Heart left ventricle (tissue), 16 donors: ENCODE measurements at regions not wholly inside any gene's neighbourhood (a gene's known extent, or its start where the extent isn't known, plus 50 kb on each side); places are given as distances from the start of the nearest gene placed in this dataset.
"Not testable (repeated sequence)": the region's sequence is repeated elsewhere in the genome, so short reads cannot be mapped to it uniquely, and the experiment has no call there.

Experiments used
- ATAC-seq, 4 donors: fragments of 200-7000 bp; cut with Tn5 transposase; one replicate each; pipeline ENCODE4 v1.9.1; 2020 to 2022; ENCODE audit warnings: moderate library complexity in 4 of 4, mild to moderate bottlenecking in 3 of 4, moderate number of reproducible peaks in 1 of 4
- DNase-seq, 5 donors: peaks; one replicate each; pipeline ENCODE4 v3.0.0-alpha.2; 2020
- H3K27ac ChIP-seq, 12 donors: fragments of 200-600 bp; sonication (generic) in 4 of 12; one replicate each; pipeline versions ENCODE4 v1.5.0 to v1.8.0; 2016 to 2022; ENCODE audit warnings: mild to moderate bottlenecking in 2 of 12
- H3K27me3 ChIP-seq, 9 donors: fragments of 200-600 bp; sonication (generic) in 2 of 9; one replicate each; pipeline versions ENCODE4 v1.5.1 to v1.8.0; 2016 to 2022; ENCODE audit warnings: mild to moderate bottlenecking in 3 of 9
- H3K36me3 ChIP-seq, 9 donors: fragments of 200-600 bp; sonication (generic) in 2 of 9; one replicate each; pipeline versions ENCODE4 v1.5.0 to v1.8.0; 2018 to 2022; ENCODE audit warnings: mild to moderate bottlenecking in 2 of 9
- H3K4me1 ChIP-seq, 12 donors: fragments of 200-600 bp; sonication (generic) in 4 of 12; one replicate each; pipeline versions ENCODE4 v1.5.0 to v1.8.0; 2016 to 2022; ENCODE audit warnings: mild to moderate bottlenecking in 3 of 12
- H3K4me3 ChIP-seq, 12 donors: fragments of 200-600 bp; sonication (generic) in 4 of 12; one replicate each; pipeline versions ENCODE4 v1.5.0 to v1.8.0; 2017 to 2022; ENCODE audit warnings: mild to moderate bottlenecking in 9 of 12, moderate library complexity in 4 of 12
- H3K9me3 ChIP-seq, 12 donors: fragments of 200-600 bp; sonication (generic) in 4 of 12; one replicate each; pipeline versions ENCODE4 v1.5.0 to v1.8.0; 2016 to 2022; ENCODE audit warnings: mild to moderate bottlenecking in 1 of 12
- POLR2A ChIP-seq, 2 donors: fragments of 450-650 bp; IDR thresholded peaks; one replicate each; pipeline ENCODE4 v1.6.1; 2017; ENCODE audit warnings: antibody characterized with exemption in 2 of 2, mild to moderate bottlenecking in 2 of 2, moderate library complexity in 2 of 2
- WGBS, 4 donors: extraction: QIAGEN DNeasy Blood & Tissue Kit in 2 of 4; methylation state at CpG; one replicate each; pipeline versions ENCODE4 v1.1.5 to v1.1.7; 2013 to 2018; 5-methylcytosine and 5-hydroxymethylcytosine counted together
- intact Hi-C, 10 donors: fragments of 100-400 bp; cut with DNase I; formaldehyde crosslinking; loops; one replicate each; pipeline versions ENCODE4 v1.11.1 to v1.14.2; 2022
- TF ChIP-seq, protein P1 (sequence below), 12 donors: fragments of 200-600 bp; sonication (generic) in 4 of 12; IDR thresholded peaks; one replicate each; pipeline versions ENCODE4 v1.5.0 to v1.8.0; 2018 to 2022; ENCODE audit warnings: antibody characterized with exemption in 12 of 12, mild to moderate bottlenecking in 5 of 12
- donor health status: ischemic (EF 13 %, LVEDD 7.1; RV severe dilation, severe dysfunction).
- donor health status: healthy with polysubstance abuse.
- donor health status: DM: no; HTN: yes; CAD: no.
- donor health status: DM: no; HTN: no; CAD: no.
- donor health status: ischemic (EF 25% LVEDD 6.9; RV normal size, moderate dysfunction).
- donor health status: ischemic (EF 25% LVEDD 5.7; RV mildly dilated, moderate dysfunction).
- donor health status: healthy.
- donor health status: DM: yes; HTN: yes; CAD: no.
- donor health status: ischemic (EF 35%, LVEDD 5.7; RV mildly dilated, moderate dysfunction).
- donor health status: nonischemic (EF 11% LVEDD 7.7; RV severe dilation, severe dysfunction).
- donor health status: DM: yes; HTN: yes; CAD: no.
- donor health status: PGD.
- donor health status: ischemic (EF 29% LVEDD 5.4; RV normal size, mild dysfunction).
- donor health status: nonischemic (EF 23%, LVEDD 6.1; RV moderate dilation, normal function).

DNA sequence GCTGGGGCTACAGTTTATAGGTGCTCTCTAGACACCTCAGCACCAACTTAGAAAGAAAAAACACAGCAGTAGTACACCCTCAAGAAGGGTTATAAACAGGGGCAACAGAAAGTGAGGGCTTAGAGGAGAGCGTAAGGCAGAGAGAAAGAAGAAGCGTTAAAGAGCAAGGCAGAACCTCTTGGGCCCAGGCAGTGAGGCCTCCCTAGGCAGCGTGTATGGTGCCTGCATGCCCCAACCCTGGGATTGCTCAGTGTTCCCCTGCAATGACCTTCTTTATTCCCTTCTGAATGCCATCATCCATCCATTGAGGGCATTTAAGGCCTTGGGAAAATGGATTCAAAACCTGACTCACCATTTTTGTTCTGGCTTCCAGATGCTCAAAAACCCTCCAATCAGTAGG is 130.0 kb upstream of the ARG1 start:
- ATAC-seq (no peak), DNase-seq (no peak)
- no peaks in the 10 kb centered on the region for H3K4me1 ChIP-seq
- no peak overlapping the region for H3K27ac ChIP-seq
- no peaks in the 10 kb centered on the region for H3K36me3 ChIP-seq
- H3K4me3 ChIP-seq, result peak overlapping the region in 1 of 12 donors; percentile 34
- TF ChIP-seq, protein P1, sequence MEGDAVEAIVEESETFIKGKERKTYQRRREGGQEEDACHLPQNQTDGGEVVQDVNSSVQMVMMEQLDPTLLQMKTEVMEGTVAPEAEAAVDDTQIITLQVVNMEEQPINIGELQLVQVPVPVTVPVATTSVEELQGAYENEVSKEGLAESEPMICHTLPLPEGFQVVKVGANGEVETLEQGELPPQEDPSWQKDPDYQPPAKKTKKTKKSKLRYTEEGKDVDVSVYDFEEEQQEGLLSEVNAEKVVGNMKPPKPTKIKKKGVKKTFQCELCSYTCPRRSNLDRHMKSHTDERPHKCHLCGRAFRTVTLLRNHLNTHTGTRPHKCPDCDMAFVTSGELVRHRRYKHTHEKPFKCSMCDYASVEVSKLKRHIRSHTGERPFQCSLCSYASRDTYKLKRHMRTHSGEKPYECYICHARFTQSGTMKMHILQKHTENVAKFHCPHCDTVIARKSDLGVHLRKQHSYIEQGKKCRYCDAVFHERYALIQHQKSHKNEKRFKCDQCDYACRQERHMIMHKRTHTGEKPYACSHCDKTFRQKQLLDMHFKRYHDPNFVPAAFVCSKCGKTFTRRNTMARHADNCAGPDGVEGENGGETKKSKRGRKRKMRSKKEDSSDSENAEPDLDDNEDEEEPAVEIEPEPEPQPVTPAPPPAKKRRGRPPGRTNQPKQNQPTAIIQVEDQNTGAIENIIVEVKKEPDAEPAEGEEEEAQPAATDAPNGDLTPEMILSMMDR (IDR thresholded peaks at IDR 0.05), result no peak
- no peak for TF ChIP-seq POLR2A (IDR thresholded peaks at IDR 0.05)
- intact Hi-C loops, result no loop called here
- H3K27me3 ChIP-seq, result no peaks in the 10 kb centered on the region
- WGBS, 4 donors, result 92 to 98% (median 95%) methylated on average over 3 of the region's 3 CpGs
- H3K9me3 ChIP-seq, result peaks cover 0 to 9% (median 0%) of the 10 kb centered on the region in 12 donors

DNA sequence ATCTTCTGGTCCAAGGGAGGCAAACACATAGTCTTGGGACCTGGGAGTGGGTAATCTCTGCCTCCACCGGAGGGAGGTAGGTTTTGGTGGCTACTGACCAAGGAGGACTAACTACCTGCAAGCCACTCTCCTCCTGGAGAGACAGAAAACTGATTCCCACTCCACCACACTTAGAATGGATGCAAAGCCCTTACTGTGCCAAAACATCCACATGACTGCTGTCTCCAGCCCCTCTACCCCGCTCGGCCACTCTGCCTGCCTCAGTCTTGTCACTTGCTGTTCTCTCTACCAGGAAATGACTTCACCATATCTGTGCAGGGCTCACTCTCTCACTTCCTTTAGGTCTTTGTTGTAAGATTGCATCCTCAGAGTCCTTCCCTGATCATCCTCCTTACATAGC is 129.5 kb upstream of the ARG1 start:
- Histone ChIP-seq H3K36me3 (no peaks in the 10 kb centered on the region), H3K9me3 (peaks cover 0 to 4% (median 0%) of the 10 kb centered on the region in 12 donors), H3K4me3 (peak overlapping the region in 1 of 12 donors; percentile 34), H3K4me1 (no peaks in the 10 kb centered on the region), H3K27me3 (no peaks in the 10 kb centered on the region), H3K27ac (no peak overlapping the region)
- DNase-seq, result no peak
- intact Hi-C loops, result no loop called here
- TF ChIP-seq POLR2A (IDR thresholded peaks at IDR 0.05), result no peak
- TF ChIP-seq, protein P1 (IDR thresholded peaks at IDR 0.05), result no peak
- 62 to 76% (median 67%) methylated on average over 3 of the region's 3 CpGs for WGBS, 4 donors
- no peak for ATAC-seq

DNA sequence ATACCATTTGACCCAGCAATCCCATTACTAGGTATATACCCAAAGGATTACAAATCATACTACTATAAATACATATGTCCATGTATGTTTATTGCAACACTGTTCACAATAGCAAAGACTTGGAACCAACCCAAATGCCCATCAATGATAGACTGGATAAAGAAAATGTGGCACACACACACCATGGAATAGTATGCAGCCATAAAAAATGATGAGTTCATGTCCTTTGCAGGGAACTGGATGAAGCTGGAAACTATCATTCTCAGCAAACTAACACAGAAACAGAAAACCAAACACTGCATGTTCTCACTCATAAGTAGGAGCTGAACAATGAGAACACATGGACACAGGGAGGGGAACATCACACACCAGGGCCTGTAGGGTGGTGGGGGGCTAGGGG is 127.7 kb upstream of the ARG1 start:
- DNase-seq, intact Hi-C loops, H3K4me3 ChIP-seq, H3K27ac ChIP-seq, H3K4me1 ChIP-seq, H3K36me3 ChIP-seq, ATAC-seq, H3K27me3 ChIP-seq, H3K9me3 ChIP-seq: not testable (repeated sequence)

DNA sequence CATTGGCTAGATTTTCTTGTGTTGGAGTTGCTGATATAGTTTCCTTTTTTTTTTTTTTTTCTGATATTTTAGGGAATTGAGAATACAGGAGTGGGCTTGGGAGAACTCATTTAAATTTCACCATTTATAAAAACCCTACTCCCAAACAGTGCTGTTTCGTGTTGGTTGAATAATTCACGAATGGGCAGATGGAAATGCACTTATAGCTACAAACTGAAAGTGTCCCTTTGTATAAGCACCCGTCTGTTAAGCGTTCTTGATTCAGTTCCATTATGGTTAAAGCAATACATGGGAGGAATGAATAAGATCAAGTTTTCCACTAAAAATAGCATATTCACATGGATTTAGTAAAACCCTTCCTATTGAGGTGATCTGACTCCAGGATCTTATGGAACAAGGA is 122.2 kb upstream of the ARG1 start:
- intact Hi-C loops, result loop anchor here in 1 of 10 donors (10.0 kb wide), 1 partner anchor 116 kb away; no protein-coding TSS in a partner anchor
- Histone ChIP-seq H3K27me3 (no peaks in the 10 kb centered on the region), H3K9me3 (no peaks in the 10 kb centered on the region), H3K4me1 (no peaks in the 10 kb centered on the region), H3K36me3 (no peaks in the 10 kb centered on the region), H3K4me3 (no peak overlapping the region), H3K27ac (no peak overlapping the region)
- 78 to 87% (median 85%) methylated on average over 4 of the region's 4 CpGs for WGBS, 4 donors
- TF ChIP-seq, protein P1 (IDR thresholded peaks at IDR 0.05), result no peak
- TF ChIP-seq POLR2A (IDR thresholded peaks at IDR 0.05), result no peak
- ATAC-seq (no peak), DNase-seq (no peak)
